ENCODE measurements at regions not wholly inside any gene's neighbourhood (a gene's known extent, or its start where the extent isn't known, plus 50 kb on each side); places are given as distances from the start of the nearest gene placed in this dataset.

GRCh38 chr14:65946494-65946893 lies 534.0 kb downstream of the FUT8 start:
- no peak for DNase-seq
- in situ Hi-C loops (cut with MboI; ENCODE audit: low pct_unique_long_range_greater_than_20kb, low sequenced_read_pairs), result no loop called here

GRCh38 chr14:65948302-65948701 lies 535.8 kb downstream of the FUT8 start:
- DNase-seq, result no peak
- in situ Hi-C loops (cut with MboI; ENCODE audit: low pct_unique_long_range_greater_than_20kb, low sequenced_read_pairs), result no loop called here

DNA sequence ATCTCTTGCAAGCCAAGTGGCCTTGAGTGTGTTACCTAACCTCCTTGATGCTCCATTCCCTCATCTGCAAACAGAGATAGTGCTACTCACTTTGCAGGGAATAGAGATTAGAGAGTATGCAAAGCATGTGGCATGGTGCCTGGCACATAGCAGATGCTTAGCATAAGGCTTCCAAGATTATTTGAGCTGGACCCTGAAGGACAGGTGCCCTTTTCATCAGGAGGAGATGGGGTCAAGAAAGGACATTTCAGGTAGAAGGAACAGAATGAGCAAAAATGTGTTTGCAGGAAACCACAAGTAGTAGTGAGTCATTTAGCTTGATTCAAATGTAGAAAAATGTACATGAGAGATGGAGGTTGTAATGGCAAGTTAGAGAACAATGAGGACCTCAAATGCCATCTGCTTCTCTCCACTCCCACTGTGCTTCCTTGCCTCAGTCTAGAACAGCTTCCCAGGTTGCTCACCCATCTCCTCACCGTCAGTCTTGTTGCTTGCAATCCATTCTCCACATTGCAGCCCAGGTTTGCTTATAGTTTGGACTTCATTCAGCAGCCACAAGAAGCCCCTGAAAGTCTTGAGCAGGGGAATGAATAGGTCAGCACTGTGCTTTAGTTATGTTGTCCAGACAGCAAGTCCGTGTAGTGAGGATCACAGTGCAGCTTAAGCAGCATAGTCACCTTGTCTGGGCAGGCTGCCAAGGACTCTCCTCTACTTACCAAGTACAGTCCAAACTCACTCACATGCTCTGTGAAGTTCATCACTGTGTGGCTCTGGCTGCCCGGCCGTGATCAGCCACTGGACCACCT lies 536.3 kb upstream of the CCDC196 start:
- no peak for DNase-seq
- in situ Hi-C loops (cut with MboI; ENCODE audit: low pct_unique_long_range_greater_than_20kb, low sequenced_read_pairs), result no loop called here

- in situ Hi-C loops (cut with MboI; ENCODE audit: low pct_unique_long_range_greater_than_20kb, low sequenced_read_pairs), result no loop called here
- no peak for DNase-seq
These were observed 531.2 kb upstream of the CCDC196 start for GRCh38 chr14:65954942-65955341.

GRCh38 chr14:65957631-65958205 lies 528.5 kb upstream of the CCDC196 start:
- in situ Hi-C loops (cut with MboI; ENCODE audit: low pct_unique_long_range_greater_than_20kb, low sequenced_read_pairs), result no loop called here
- DNase-seq, result no peak

DNA sequence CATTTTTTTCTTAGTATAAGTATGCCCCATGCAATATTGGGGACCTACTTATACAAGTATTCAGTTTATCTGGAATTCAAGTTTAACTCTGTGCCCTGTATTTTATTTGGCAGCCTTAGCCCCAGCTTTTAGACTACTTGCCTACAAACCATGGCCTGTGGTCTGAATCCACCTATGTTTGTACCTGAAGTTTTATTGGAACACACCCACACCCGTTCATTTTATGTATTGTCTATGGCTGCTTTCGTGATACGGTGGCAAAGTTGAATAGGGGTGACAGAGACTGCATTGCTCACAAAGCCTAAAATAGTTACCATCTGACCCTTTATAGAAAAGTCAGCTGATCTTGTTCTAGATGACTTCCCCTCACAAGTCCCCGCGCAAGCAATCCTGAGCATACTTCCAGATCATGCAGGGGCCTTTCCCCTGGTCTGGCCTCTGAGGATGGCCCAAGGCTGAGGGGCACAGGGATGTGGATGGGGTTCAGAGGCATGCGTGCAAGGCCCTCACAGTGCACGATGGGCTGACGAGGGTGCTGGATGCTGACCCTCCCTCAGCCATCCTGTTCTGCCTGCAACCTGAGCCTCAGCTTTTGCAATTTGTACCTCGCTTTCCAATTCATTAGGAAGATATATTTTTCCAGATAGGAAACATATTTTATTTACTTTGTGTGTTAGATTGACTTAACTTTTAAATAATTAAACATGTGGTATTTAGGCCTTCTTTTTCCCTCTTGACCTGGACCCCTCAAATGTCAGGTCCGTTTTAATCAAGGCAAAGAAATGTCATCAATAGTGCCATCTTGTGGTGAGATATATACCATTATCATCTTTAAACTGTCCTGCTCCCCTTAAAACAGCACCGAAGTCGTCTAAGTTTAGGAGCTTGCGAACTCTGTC lies 527.3 kb upstream of the CCDC196 start:
- in situ Hi-C loops (cut with MboI; ENCODE audit: low pct_unique_long_range_greater_than_20kb, low sequenced_read_pairs), result no loop called here
- DNase-seq, result peak; percentile 62

DNA sequence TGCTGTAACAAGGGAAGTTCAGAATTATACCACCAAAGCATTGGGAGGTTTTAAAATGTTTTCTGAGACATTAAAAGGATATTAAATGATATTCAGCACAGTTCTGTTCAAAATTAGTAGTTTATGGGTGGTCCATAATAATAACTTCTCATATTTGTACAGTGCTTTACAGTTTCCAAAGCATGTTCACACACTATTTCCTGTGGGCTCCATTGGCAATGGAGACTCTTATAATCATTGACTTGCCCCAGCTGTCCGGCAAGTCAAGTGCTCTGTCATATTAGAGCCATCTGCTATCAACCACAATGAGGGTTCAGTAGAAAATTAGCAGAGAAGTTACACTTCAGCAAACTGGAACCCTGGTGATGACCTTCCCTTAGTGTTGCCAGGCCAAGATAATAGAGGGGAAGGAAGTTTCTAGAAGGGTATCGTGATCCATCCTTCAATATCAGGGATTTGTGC lies 526.6 kb upstream of the CCDC196 start:
- in situ Hi-C loops (cut with MboI; ENCODE audit: low pct_unique_long_range_greater_than_20kb, low sequenced_read_pairs), result no loop called here
- DNase-seq, result no peak

- in situ Hi-C loops (cut with MboI; ENCODE audit: low pct_unique_long_range_greater_than_20kb, low sequenced_read_pairs), result no loop called here
- DNase-seq, result peak; percentile 66
These were observed 525.2 kb upstream of the CCDC196 start for GRCh38 chr14:65961004-65961403.

DNA sequence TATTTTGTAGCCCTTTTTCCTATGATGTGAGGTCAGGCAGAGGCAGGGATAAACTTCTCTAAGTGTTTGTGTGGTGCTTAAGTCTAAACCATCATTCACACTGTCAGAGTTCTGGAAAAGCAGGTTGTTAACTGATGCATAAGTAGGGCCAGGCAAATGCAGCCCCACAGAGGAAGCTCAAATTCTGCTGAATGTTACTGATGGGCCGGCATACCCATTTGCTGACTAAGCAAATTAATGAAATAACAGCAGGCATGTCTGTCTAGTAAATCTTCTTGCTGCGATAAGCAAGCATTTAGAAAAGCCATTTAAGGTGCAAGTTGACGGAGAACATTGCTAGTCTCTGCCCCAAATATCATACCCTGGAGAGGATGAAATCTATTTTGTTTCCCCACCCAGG lies 523.2 kb upstream of the CCDC196 start:
- no peak for DNase-seq
- in situ Hi-C loops (cut with MboI; ENCODE audit: low pct_unique_long_range_greater_than_20kb, low sequenced_read_pairs), result no loop called here

- in situ Hi-C loops (cut with MboI; ENCODE audit: low pct_unique_long_range_greater_than_20kb, low sequenced_read_pairs), result no loop called here
- no peak for DNase-seq
These were observed 521.8 kb upstream of the CCDC196 start for GRCh38 chr14:65964366-65964765.

GRCh38 chr14:65966188-65966587 lies 520.0 kb upstream of the CCDC196 start:
- DNase-seq, result no peak
- in situ Hi-C loops (cut with MboI; ENCODE audit: low pct_unique_long_range_greater_than_20kb, low sequenced_read_pairs), result no loop called here

- no peak for DNase-seq
- in situ Hi-C loops (cut with MboI; ENCODE audit: low pct_unique_long_range_greater_than_20kb, low sequenced_read_pairs), result no loop called here
These were observed 513.8 kb upstream of the CCDC196 start for GRCh38 chr14:65972346-65972870.

DNA sequence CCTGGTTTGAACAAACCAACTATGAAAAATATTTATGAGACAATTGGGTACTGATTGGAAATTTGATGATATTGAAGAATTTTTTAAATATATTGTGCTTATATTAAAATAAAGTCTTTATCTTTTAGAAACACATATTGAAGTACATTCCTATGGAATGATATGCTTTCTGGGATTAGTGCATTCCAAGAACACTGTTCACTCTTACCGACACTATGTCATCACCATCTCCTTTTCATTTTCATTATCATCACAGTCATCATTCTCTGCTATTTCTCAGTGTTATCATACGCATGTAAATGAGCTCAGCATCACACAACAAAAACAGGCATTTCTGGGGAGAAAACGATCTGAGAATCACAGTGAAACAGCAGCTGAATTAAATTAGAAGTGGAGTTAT lies 513.3 kb upstream of the CCDC196 start:
- in situ Hi-C loops (cut with MboI; ENCODE audit: low pct_unique_long_range_greater_than_20kb, low sequenced_read_pairs), result no loop called here
- no peak for DNase-seq

DNA sequence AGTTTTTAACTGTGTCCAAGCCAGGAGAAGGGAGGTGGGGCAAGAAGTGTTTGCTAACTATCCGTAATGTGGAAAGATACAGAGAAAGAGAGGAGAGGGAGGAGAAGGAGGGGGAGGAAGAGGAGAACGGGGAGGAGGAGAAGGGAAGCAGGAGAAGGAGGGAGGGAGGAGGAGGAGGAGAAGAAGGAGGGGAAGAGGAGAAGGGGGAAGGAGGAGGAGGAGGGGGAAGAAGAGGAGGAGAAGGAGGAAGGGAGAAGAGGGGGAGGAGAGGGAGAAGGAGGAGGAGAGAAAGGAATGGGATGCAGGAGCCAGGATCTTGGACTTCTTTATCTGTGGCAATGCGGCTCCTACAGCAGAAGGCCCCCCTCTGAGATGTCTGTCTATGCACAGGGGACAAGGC lies 510.3 kb upstream of the CCDC196 start:
- in situ Hi-C loops (cut with MboI; ENCODE audit: low pct_unique_long_range_greater_than_20kb, low sequenced_read_pairs), result no loop called here

DNA sequence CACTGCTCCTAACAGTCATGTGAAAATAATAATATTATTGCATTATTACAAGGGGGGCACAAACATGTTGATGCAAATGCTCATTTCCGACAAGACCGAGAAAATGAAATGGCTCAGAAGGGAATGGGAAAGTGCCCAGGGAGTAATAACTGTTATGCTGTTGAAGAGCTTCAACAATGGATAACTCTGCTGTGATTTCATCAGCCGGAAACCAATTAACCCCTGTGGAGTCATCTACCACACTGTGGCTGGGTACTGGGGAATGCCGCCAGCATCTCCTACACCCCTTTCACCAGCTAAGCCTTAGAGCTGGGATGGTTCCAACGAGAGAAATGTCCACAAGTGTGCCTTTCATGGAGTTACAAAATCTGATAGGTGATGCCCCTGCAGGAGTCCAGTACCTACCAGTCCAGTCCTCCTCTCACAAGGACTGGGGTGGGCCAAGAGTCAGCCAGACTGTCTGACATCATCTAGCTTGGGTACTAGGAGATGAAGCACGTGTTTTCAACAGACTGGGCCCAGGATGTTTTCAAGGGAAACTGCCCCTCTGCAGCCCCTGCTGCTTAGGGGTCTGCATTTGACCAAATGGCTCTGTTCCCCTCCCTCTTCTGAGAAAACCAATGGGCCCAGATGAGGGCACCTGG lies 509.3 kb upstream of the CCDC196 start:
- DNase-seq, result no peak
- in situ Hi-C loops (cut with MboI; ENCODE audit: low pct_unique_long_range_greater_than_20kb, low sequenced_read_pairs), result no loop called here

More for the DNA sequence above, 510.3 kb upstream of the CCDC196 start:
- DNase-seq, result no peak

GRCh38 chr14:65981192-65981843 lies 504.9 kb upstream of the CCDC196 start:
- no peak for DNase-seq
- in situ Hi-C loops (cut with MboI; ENCODE audit: low pct_unique_long_range_greater_than_20kb, low sequenced_read_pairs), result no loop called here

DNA sequence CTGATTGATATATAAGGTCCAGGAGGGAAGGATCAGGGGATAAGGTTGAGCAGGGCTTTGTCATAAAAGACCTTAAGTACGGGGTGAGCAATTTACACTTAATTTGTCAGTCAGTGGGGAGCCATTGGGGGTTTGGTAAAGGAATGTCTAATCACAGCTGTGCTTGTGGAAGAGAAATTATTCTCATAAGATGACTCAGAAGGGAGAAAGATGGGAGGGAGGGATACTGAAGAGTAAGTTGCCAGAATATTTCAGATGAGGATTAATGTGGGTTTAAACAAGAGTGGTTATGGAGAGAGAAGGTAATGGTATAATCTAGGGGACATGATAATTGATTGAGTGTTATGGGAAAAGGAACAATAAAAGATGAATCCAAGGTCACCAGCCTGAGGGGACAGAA lies 500.1 kb upstream of the CCDC196 start:
- no peak for DNase-seq
- in situ Hi-C loops (cut with MboI; ENCODE audit: low pct_unique_long_range_greater_than_20kb, low sequenced_read_pairs), result no loop called here

GRCh38 chr14:65989981-65990380 lies 496.2 kb upstream of the CCDC196 start:
- DNase-seq, result no peak
- in situ Hi-C loops (cut with MboI; ENCODE audit: low pct_unique_long_range_greater_than_20kb, low sequenced_read_pairs), result no loop called here

DNA sequence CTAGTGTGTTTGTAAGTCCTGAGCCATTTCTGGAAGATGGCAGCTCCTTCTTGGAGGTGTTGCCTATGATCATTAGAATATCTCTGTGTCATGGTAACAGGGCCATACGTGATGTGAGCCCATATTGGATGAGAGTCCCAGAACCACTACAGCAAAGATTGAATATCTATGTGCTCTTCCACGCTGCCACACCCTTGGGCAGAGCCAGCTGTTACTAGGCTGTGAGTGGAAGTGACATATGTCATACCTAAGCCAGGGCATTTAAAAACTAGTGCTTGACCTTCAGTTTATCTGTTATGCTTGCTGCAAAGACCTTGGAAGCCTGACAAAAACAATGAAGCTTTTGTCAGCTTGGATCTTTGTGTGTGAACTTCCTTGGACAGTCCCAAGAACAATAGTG lies 495.1 kb upstream of the CCDC196 start:
- in situ Hi-C loops (cut with MboI; ENCODE audit: low pct_unique_long_range_greater_than_20kb, low sequenced_read_pairs), result no loop called here

More for the DNA sequence above, 495.1 kb upstream of the CCDC196 start:
- DNase-seq, result no peak
